GM18907 (cell line): ENCODE measurements at regions not wholly inside any gene's neighbourhood (a gene's known extent, or its start where the extent isn't known, plus 50 kb on each side); places are given as distances from the start of the nearest gene placed in this dataset.

Source experiments
- ATAC-seq: cut with Tn5 transposase; IDR thresholded peaks from one replicate; pipeline ENCODE4 v1.9.1; 2021; ENCODE audit warnings: mild to moderate bottlenecking, moderate library complexity; ENCODE audit not compliant: unreplicated experiment

- ATAC-seq: no peak
These were observed 132.7 kb upstream of the ADGRL3 start for GRCh38 chr4:61067381-61067780.

- no peak for ATAC-seq
These were observed 132.1 kb upstream of the ADGRL3 start for GRCh38 chr4:61068060-61068459.

- no peak for ATAC-seq
These were observed 131.4 kb upstream of the ADGRL3 start for GRCh38 chr4:61068745-61069144.

- no peak for ATAC-seq
These were observed 129.9 kb upstream of the ADGRL3 start for GRCh38 chr4:61070269-61070668.

GRCh38 chr4:61079427-61079826 lies 120.7 kb upstream of the ADGRL3 start:
- ATAC-seq: no peak

GRCh38 chr4:61079976-61080375 lies 120.2 kb upstream of the ADGRL3 start:
- ATAC-seq: no peak

GRCh38 chr4:61085534-61085933 lies 114.6 kb upstream of the ADGRL3 start:
- no peak for ATAC-seq

GRCh38 chr4:61086357-61086756 lies 113.8 kb upstream of the ADGRL3 start:
- ATAC-seq: no peak

GRCh38 chr4:61086979-61087378 lies 113.1 kb upstream of the ADGRL3 start:
- ATAC-seq: no peak

GRCh38 chr4:61094854-61095598 lies 105.1 kb upstream of the ADGRL3 start:
- ATAC-seq: no peak

- no peak for ATAC-seq
These were observed 71.4 kb upstream of the ADGRL3 start for GRCh38 chr4:61128682-61129081.

- no peak for ATAC-seq
These were observed 70.2 kb upstream of the ADGRL3 start for GRCh38 chr4:61129971-61130370.

GRCh38 chr4:61143461-61143860 lies 56.7 kb upstream of the ADGRL3 start:
- ATAC-seq: no peak

- no peak for ATAC-seq
These were observed 50.8 kb upstream of the ADGRL3 start for GRCh38 chr4:61149278-61149677.
